ENCODE measurements at regions not wholly inside any gene's neighbourhood (a gene's known extent, or its start where the extent isn't known, plus 50 kb on each side); places are given as distances from the start of the nearest gene placed in this dataset.
A peak's percentile ranks its signal among the peaks of the same experiment; 100 is the strongest.

- Histone ChIP-seq H3K27me3 (ENCODE audit: insufficient read depth, low read depth) (peaks cover 6% of the 10 kb centered on the region; the same call in 1 of the 2 replicates), H4K20me1 (ENCODE audit: insufficient read depth) (0 out of 2 replicates have a peak, but pooled peaks cover 5% of the 10 kb centered on the region), H2AFZ (no peak overlapping the region), H3K4me3 (no peak overlapping the region), H3K9me2 (ENCODE audit: insufficient read depth) (no peaks in the 10 kb centered on the region), H3K4me2 (no peak overlapping the region), H3F3A (ENCODE audit: insufficient read depth, low read depth) (no peaks in the 10 kb centered on the region), H3K27ac (no peak overlapping the region), H3K9me3 (ENCODE audit: insufficient read depth, low read depth) (no peaks in the 10 kb centered on the region), H3K36me3 (ENCODE audit: low read depth) (no peaks in the 10 kb centered on the region), H3K79me2 (ENCODE audit: low read depth) (no peaks in the 10 kb centered on the region), H3K4me1 (replicated peaks; ENCODE audit: insufficient read depth) (no peaks in the 10 kb centered on the region)
- BruUV-seq (replicated peaks), result no TSS peak
- DNase-seq, result no peak
- POLR2A ChIA-PET (ENCODE audit: unreplicated experiment), result no interaction called here
- CTCF ChIA-PET, result no interaction called here
- TF ChIP-seq CTCF (conservative IDR thresholded peaks at IDR 0.05) (no peak), EZH2 (IDR thresholded peaks at IDR 0.05; ENCODE audit: low read depth) (no peak)
- intact Hi-C loops (cut with micrococcal nuclease; ENCODE audit: unreplicated experiment), result no loop called here
Measured at GRCh38 chr2:123371535-123371934, 653.6 kb upstream of the CNTNAP5 start.

- H4K20me1 ChIP-seq (ENCODE audit: insufficient read depth), result no peaks in the 10 kb centered on the region
- H3K36me3 ChIP-seq (ENCODE audit: low read depth), result no peaks in the 10 kb centered on the region
- H3K27me3 ChIP-seq (ENCODE audit: insufficient read depth, low read depth), result no peaks in the 10 kb centered on the region
- no peaks in the 10 kb centered on the region for H3K9me3 ChIP-seq (ENCODE audit: insufficient read depth, low read depth)
- no peak for DNase-seq
- CTCF ChIA-PET, result no interaction called here
- H3K4me1 ChIP-seq (replicated peaks; ENCODE audit: insufficient read depth), result no peaks in the 10 kb centered on the region
- H2AFZ ChIP-seq, result peak overlapping the region; percentile 5; the same call in 1 of the 2 replicates
- H3K9me2 ChIP-seq (ENCODE audit: insufficient read depth), result no peaks in the 10 kb centered on the region
- POLR2A ChIA-PET (ENCODE audit: unreplicated experiment), result no interaction called here
- TF ChIP-seq CTCF (conservative IDR thresholded peaks at IDR 0.05), result no peak
- no peak for TF ChIP-seq EZH2 (IDR thresholded peaks at IDR 0.05; ENCODE audit: low read depth)
- H3K4me2 ChIP-seq, result no peak overlapping the region
- H3F3A ChIP-seq (ENCODE audit: insufficient read depth, low read depth), result no peaks in the 10 kb centered on the region
- no peaks in the 10 kb centered on the region for H3K79me2 ChIP-seq (ENCODE audit: low read depth)
- H3K4me3 ChIP-seq, result no peak overlapping the region
- no peak overlapping the region for H3K27ac ChIP-seq
- no TSS peak for BruUV-seq (replicated peaks)
- intact Hi-C loops (cut with micrococcal nuclease; ENCODE audit: unreplicated experiment), result no loop called here
Measured at GRCh38 chr2:123380370-123380935, 644.6 kb upstream of the CNTNAP5 start.

GRCh38 chr2:123415678-123416077, 609.4 kb upstream of the CNTNAP5 start:
- Histone ChIP-seq H3K4me3 (no peak overlapping the region), H3F3A (ENCODE audit: insufficient read depth, low read depth) (no peaks in the 10 kb centered on the region), H3K27me3 (ENCODE audit: insufficient read depth, low read depth) (peaks cover 6% of the 10 kb centered on the region; the same call in 1 of the 2 replicates), H3K4me1 (replicated peaks; ENCODE audit: insufficient read depth) (no peaks in the 10 kb centered on the region), H3K9me3 (ENCODE audit: insufficient read depth, low read depth) (no peaks in the 10 kb centered on the region), H4K20me1 (ENCODE audit: insufficient read depth) (0 out of 2 replicates have a peak, but pooled peaks cover 3% of the 10 kb centered on the region), H3K79me2 (ENCODE audit: low read depth) (no peaks in the 10 kb centered on the region), H3K36me3 (ENCODE audit: low read depth) (no peaks in the 10 kb centered on the region), H3K4me2 (no peak overlapping the region), H3K27ac (no peak overlapping the region), H2AFZ (0 out of 2 replicates have a peak overlapping the region, but pooled peaks have one; percentile 35), H3K9me2 (ENCODE audit: insufficient read depth) (no peaks in the 10 kb centered on the region)
- no TSS peak for BruUV-seq (replicated peaks)
- intact Hi-C loops (cut with micrococcal nuclease; ENCODE audit: unreplicated experiment), result no loop called here
- POLR2A ChIA-PET (ENCODE audit: unreplicated experiment), result no interaction called here
- DNase-seq, result no peak
- CTCF ChIA-PET, result no interaction called here
- TF ChIP-seq EZH2 (IDR thresholded peaks at IDR 0.05; ENCODE audit: low read depth) (no peak), CTCF (conservative IDR thresholded peaks at IDR 0.05) (no peak)

All from PC-9 (cell line).